Brain microvascular endothelial cell (primary cell): ENCODE measurements at regions not wholly inside any gene's neighbourhood (a gene's known extent, or its start where the extent isn't known, plus 50 kb on each side); places are given as distances from the start of the nearest gene placed in this dataset.

Source experiments
- DNase-seq: peaks from one replicate; pipeline ENCODE4 v3.0.0-alpha.2; 2020
- H3K27ac ChIP-seq: fragments of 250-450 bp; sonication (Bioruptor Pico); 2 replicates; pipeline ENCODE4 v1.5.1; 2020; ENCODE audit warnings: mild to moderate bottlenecking, moderate library complexity
- H3K27me3 ChIP-seq: fragments of 250-450 bp; sonication (Bioruptor Pico); replicated peaks from 2 replicates; pipeline ENCODE4 v1.5.1; 2020; ENCODE audit warnings: mild to moderate bottlenecking
- H3K36me3 ChIP-seq: fragments of 250-450 bp; sonication (Bioruptor Pico); replicated peaks from 2 replicates; pipeline ENCODE4 v1.5.1; 2020; ENCODE audit warnings: mild to moderate bottlenecking
- H3K4me3 ChIP-seq: 2 replicates; pipeline ENCODE4 v1.5.1; 2011; ENCODE audit warnings: low read depth, mild to moderate bottlenecking, control low read depth, low read length, moderate library complexity
- CTCF ChIP-seq: IDR thresholded peaks from 2 replicates; pipeline ENCODE4 v1.5.1; 2011; ENCODE audit warnings: low read depth, mild to moderate bottlenecking, moderate library complexity, low read length, control low read depth, inconsistent platforms; ENCODE audit errors: missing control alignments
- in situ Hi-C: cut with HindIII; loops from 2 replicates; pipeline ENCODE4 v1.10.0; 2017; ENCODE audit warnings: low sequenced_read_pairs, low pct_ligation_motif_present

GRCh38 chr5:8355981-8356380, 487.0 kb downstream of the MTRR start:
- in situ Hi-C loops = no loop called here
- Histone ChIP-seq H3K27ac (no peak overlapping the region), H3K27me3 (no peaks in the 10 kb centered on the region), H3K36me3 (no peaks in the 10 kb centered on the region), H3K4me3 (no peak overlapping the region)
- DNase-seq = no peak
- TF ChIP-seq CTCF = no peak

- no peak for TF ChIP-seq CTCF
- H3K4me3 ChIP-seq = no peak overlapping the region
- in situ Hi-C loops = no loop called here
- no peaks in the 10 kb centered on the region for H3K27me3 ChIP-seq
- no peak overlapping the region for H3K27ac ChIP-seq
- no peaks in the 10 kb centered on the region for H3K36me3 ChIP-seq
- DNase-seq = no peak
Measured at GRCh38 chr5:8360012-8360411, 491.1 kb downstream of the MTRR start.

GRCh38 chr5:8362495-8362894, 493.5 kb downstream of the MTRR start:
- DNase-seq = no peak
- in situ Hi-C loops = no loop called here
- TF ChIP-seq CTCF = no peak
- Histone ChIP-seq H3K4me3 (no peak overlapping the region), H3K36me3 (no peaks in the 10 kb centered on the region), H3K27me3 (no peaks in the 10 kb centered on the region), H3K27ac (no peak overlapping the region)

- no peak overlapping the region for H3K27ac ChIP-seq
Measured at GRCh38 chr5:8363138-8363537, 494.2 kb downstream of the MTRR start.

GRCh38 chr5:8366266-8366665, 497.3 kb downstream of the MTRR start:
- H3K4me3 ChIP-seq = no peak overlapping the region
- in situ Hi-C loops = no loop called here
- H3K27me3 ChIP-seq = no peaks in the 10 kb centered on the region
- DNase-seq = no peak
- H3K27ac ChIP-seq = no peak overlapping the region
- H3K36me3 ChIP-seq = no peaks in the 10 kb centered on the region
- TF ChIP-seq CTCF = no peak

More at GRCh38 chr5:8363138-8363537, 494.2 kb downstream of the MTRR start:
- TF ChIP-seq CTCF = no peak
- in situ Hi-C loops = no loop called here
- Histone ChIP-seq H3K4me3 (no peak overlapping the region), H3K27me3 (no peaks in the 10 kb centered on the region), H3K36me3 (no peaks in the 10 kb centered on the region)
- DNase-seq = peak; percentile 42

GRCh38 chr5:8376478-8376877, 507.5 kb downstream of the MTRR start:
- no peaks in the 10 kb centered on the region for H3K36me3 ChIP-seq
- no peak for DNase-seq
- TF ChIP-seq CTCF = no peak
- in situ Hi-C loops = no loop called here
- H3K4me3 ChIP-seq = no peak overlapping the region
- no peak overlapping the region for H3K27ac ChIP-seq
- H3K27me3 ChIP-seq = no peaks in the 10 kb centered on the region
